Medulla oblongata (tissue), 1 donor: ENCODE measurements at regions not wholly inside any gene's neighbourhood (a gene's known extent, or its start where the extent isn't known, plus 50 kb on each side); places are given as distances from the start of the nearest gene placed in this dataset.

Experiments
- DNase-seq: peaks from one replicate; pipeline ENCODE4 v3.0.0-alpha.2; 2015; ENCODE audit errors: extremely low spot score

GRCh38 chr4:53647547-53647946, 56.3 kb upstream of the LNX1 start:
- no peak for DNase-seq

GRCh38 chr4:53646795-53647194, 55.5 kb upstream of the LNX1 start:
- DNase-seq, result no peak

GRCh38 chr4:53645108-53645507, 53.8 kb upstream of the LNX1 start:
- no peak for DNase-seq

- DNase-seq, result no peak
Measured at GRCh38 chr4:53644607-53645006, 53.3 kb upstream of the LNX1 start.
